ENCODE measurements at regions not wholly inside any gene's neighbourhood (a gene's known extent, or its start where the extent isn't known, plus 50 kb on each side); places are given as distances from the start of the nearest gene placed in this dataset.
"Not testable (repeated sequence)": the region's sequence is repeated elsewhere in the genome, so short reads cannot be mapped to it uniquely, and the experiment has no call there.

DNA sequence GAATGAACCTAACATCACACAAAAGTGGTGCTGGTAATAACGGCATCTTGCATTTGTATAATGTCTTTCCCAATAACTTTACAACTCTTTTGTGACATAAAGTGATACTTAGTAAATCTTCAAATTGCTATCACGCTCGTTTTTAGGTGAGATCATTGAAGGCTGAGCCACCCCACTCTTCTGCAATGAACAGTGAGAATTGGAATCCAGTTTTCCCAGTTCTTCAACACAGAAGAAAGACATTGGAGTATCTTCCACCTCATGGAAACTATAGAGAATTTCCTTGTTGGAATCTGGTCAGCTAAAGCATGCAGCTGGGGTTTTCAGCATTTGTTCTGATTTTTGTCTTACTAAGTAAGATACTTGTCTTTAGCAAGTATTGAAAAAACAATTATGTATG, 59.9 kb upstream of the NRIP1 start:
- Histone ChIP-seq H3K4me3 (no peak overlapping the region), H3K36me3 (ENCODE audit: insufficient read depth in 1 of 2, low read depth in 1 of 2) (no peaks in the 10 kb centered on the region), H3K4me1 (peaks cover 37% of the 10 kb centered on the region), H3K9me3 (no peaks in the 10 kb centered on the region), H3K27ac (no peak overlapping the region), H3K27me3 (ENCODE audit: insufficient read depth in 3 of 3, low read length in 2 of 3) (no peaks in the 10 kb centered on the region)
- intact Hi-C loops (cut with DNase I): loop anchor here in 1 of 2 donors (5.0 to 10.0 kb wide), 2 partner anchors 98 to 260 kb away; no protein-coding TSS in a partner anchor
- DNase-seq: no peak
- WGBS, 3 donors: 83 to 92% (median 89%) methylated on average over 3 of the region's 3 CpGs
- no peak for ATAC-seq
- no peak for TF ChIP-seq CTCF (IDR thresholded peaks at IDR 0.05)

DNA sequence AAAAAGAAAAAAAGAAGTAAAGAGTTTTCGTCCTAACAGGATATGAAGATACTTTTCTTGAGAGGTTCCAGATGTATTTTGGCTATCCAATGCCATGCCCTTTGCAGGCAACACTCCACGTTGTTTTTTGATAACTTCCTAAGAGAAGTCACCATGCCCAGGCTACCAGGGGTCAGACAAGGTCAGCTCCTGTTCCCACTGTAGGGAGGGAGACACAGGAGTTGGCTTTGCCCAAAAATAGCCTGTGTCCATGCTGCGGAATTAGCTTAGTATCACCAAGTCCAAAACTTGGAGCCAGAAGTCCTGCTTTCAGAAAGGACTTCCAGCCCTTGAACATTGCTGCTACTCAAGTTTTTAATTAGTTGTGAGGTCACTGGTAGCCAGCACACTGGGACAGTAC, 62.1 kb upstream of the NRIP1 start:
- WGBS, 3 donors: 16 to 25% (median 16%) methylated on average over 3 of the region's 3 CpGs
- ATAC-seq (peak in 2 of 4 donors; percentile 15 to 16), DNase-seq (no peak)
- Histone ChIP-seq H3K4me3 (no peak overlapping the region), H3K27me3 (ENCODE audit: insufficient read depth in 3 of 3, low read length in 2 of 3) (no peaks in the 10 kb centered on the region), H3K9me3 (no peaks in the 10 kb centered on the region), H3K36me3 (ENCODE audit: insufficient read depth in 1 of 2, low read depth in 1 of 2) (no peaks in the 10 kb centered on the region), H3K27ac (peak overlapping the region; percentile 43), H3K4me1 (peaks cover 26% of the 10 kb centered on the region)
- TF ChIP-seq CTCF (IDR thresholded peaks at IDR 0.05): no peak
- intact Hi-C loops (cut with DNase I): loop anchor here in 1 of 2 donors (10.0 kb wide), 1 partner anchor 262 kb away; no protein-coding TSS in a partner anchor

- Histone ChIP-seq H3K4me1 (peaks cover 22% of the 10 kb centered on the region), H3K9me3 (no peaks in the 10 kb centered on the region), H3K36me3 (ENCODE audit: insufficient read depth in 1 of 2, low read depth in 1 of 2) (no peaks in the 10 kb centered on the region), H3K4me3 (no peak overlapping the region), H3K27me3 (ENCODE audit: insufficient read depth in 3 of 3, low read length in 2 of 3) (no peaks in the 10 kb centered on the region), H3K27ac (peak overlapping the region; percentile 43)
- intact Hi-C loops (cut with DNase I): loop anchor here in 1 of 2 donors (10.0 kb wide), 1 partner anchor 263 kb away; no protein-coding TSS in a partner anchor
- no peak for ATAC-seq
- no peak for TF ChIP-seq CTCF (IDR thresholded peaks at IDR 0.05)
- no peak for DNase-seq
Measured at GRCh38 chr21:15127437-15127836, 62.6 kb upstream of the NRIP1 start.

DNA sequence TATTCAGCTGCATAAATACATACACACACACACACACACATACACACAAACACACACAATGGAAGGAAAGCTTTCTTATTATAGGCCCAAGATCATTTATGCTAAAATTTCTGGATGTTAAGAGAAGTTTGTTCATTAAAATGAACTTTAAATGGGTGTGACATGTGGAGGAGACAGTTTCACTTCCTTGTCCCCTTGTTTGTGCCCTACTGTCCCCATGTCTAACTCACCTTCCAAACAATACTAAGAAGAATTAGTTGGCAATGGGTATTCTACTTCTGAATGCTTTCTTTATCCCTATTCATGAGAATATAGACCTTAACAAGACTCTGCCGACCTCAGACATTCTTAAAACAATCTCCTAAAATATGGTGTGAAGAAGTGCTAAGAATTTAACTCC, 63.5 kb upstream of the NRIP1 start:
- Histone ChIP-seq H3K4me1 (peaks cover 14% of the 10 kb centered on the region), H3K36me3 (ENCODE audit: insufficient read depth in 1 of 2, low read depth in 1 of 2) (no peaks in the 10 kb centered on the region), H3K27ac (no peak overlapping the region), H3K9me3 (no peaks in the 10 kb centered on the region), H3K4me3 (no peak overlapping the region), H3K27me3 (ENCODE audit: insufficient read depth in 3 of 3, low read length in 2 of 3) (no peaks in the 10 kb centered on the region)
- TF ChIP-seq CTCF (IDR thresholded peaks at IDR 0.05): no peak
- DNase-seq (no peak), ATAC-seq (no peak)
- intact Hi-C loops (cut with DNase I): loop anchor here in 1 of 2 donors (10.0 kb wide), 1 partner anchor 263 kb away; no protein-coding TSS in a partner anchor
- WGBS, 3 donors: 30 to 52% (median 44%) methylated on average over 1 of the region's 1 CpG

GRCh38 chr21:15128714-15129113, 63.9 kb upstream of the NRIP1 start:
- DNase-seq; H3K36me3 ChIP-seq (ENCODE audit: insufficient read depth in 1 of 2, low read depth in 1 of 2): not testable (repeated sequence)
- intact Hi-C loops (cut with DNase I): loop anchor here in 1 of 2 donors (10.0 kb wide), 1 partner anchor 264 kb away; no protein-coding TSS in a partner anchor

More at GRCh38 chr21:15128714-15129113, 63.9 kb upstream of the NRIP1 start:
- H3K27me3 ChIP-seq (ENCODE audit: insufficient read depth in 3 of 3, low read length in 2 of 3); H3K27ac ChIP-seq; H3K9me3 ChIP-seq; H3K4me1 ChIP-seq; ATAC-seq; H3K4me3 ChIP-seq: not testable (repeated sequence)
